NCI-H146 treated with DMSO at 0.1 percent for 48 hours (cell line): ENCODE measurements at regions not wholly inside any gene's neighbourhood (a gene's known extent, or its start where the extent isn't known, plus 50 kb on each side); places are given as distances from the start of the nearest gene placed in this dataset.

Experiments
- DNase-seq: peaks from one replicate; lab custom pipeline; 2025; ENCODE audit not compliant: unreplicated experiment; lab: John Stamatoyannopoulos, UW

GRCh38 chr15:61798631-61799030, 261.6 kb downstream of the VPS13C start:
- DNase-seq, result no peak

- DNase-seq, result no peak
Measured at GRCh38 chr15:61796056-61796455, 264.2 kb downstream of the VPS13C start.

GRCh38 chr15:61794881-61795280, 265.4 kb downstream of the VPS13C start:
- no peak for DNase-seq

GRCh38 chr15:61794276-61794675, 266.0 kb downstream of the VPS13C start:
- no peak for DNase-seq

GRCh38 chr15:61784734-61785133, 275.5 kb downstream of the VPS13C start:
- no peak for DNase-seq

- DNase-seq, result no peak
Measured at GRCh38 chr15:61780278-61780980, 279.8 kb downstream of the VPS13C start.

GRCh38 chr15:61777689-61778088, 282.6 kb downstream of the VPS13C start:
- no peak for DNase-seq

GRCh38 chr15:61769557-61769956, 290.7 kb downstream of the VPS13C start:
- DNase-seq, result no peak

GRCh38 chr15:61768131-61768530, 292.1 kb downstream of the VPS13C start:
- no peak for DNase-seq

GRCh38 chr15:61764981-61765380, 295.3 kb downstream of the VPS13C start:
- DNase-seq, result no peak

GRCh38 chr15:61764141-61764540, 296.1 kb downstream of the VPS13C start:
- no peak for DNase-seq

GRCh38 chr15:61762676-61763075, 297.6 kb downstream of the VPS13C start:
- DNase-seq, result no peak

GRCh38 chr15:61759639-61760038, 300.6 kb downstream of the VPS13C start:
- DNase-seq, result no peak

- no peak for DNase-seq
Measured at GRCh38 chr15:61756071-61756820, 304.0 kb downstream of the VPS13C start.

- DNase-seq, result no peak
Measured at GRCh38 chr15:61755467-61755866, 304.8 kb downstream of the VPS13C start.

GRCh38 chr15:61753018-61753710, 307.1 kb downstream of the VPS13C start:
- DNase-seq, result no peak

- no peak for DNase-seq
Measured at GRCh38 chr15:61752001-61752400, 308.2 kb downstream of the VPS13C start.

- DNase-seq, result peak; percentile 52
Measured at GRCh38 chr15:61750271-61751084, 309.8 kb downstream of the VPS13C start.

GRCh38 chr15:61749169-61749568, 311.1 kb downstream of the VPS13C start:
- DNase-seq, result no peak

GRCh38 chr15:61748529-61748928, 311.7 kb downstream of the VPS13C start:
- DNase-seq, result no peak

GRCh38 chr15:61746589-61746988, 313.7 kb downstream of the VPS13C start:
- DNase-seq, result no peak
